Upper lobe of right lung (tissue), 1 donor: ENCODE measurements at regions not wholly inside any gene's neighbourhood (a gene's known extent, or its start where the extent isn't known, plus 50 kb on each side); places are given as distances from the start of the nearest gene placed in this dataset.

ENCODE experiments used
- ATAC-seq: fragments of 200-7000 bp; cut with Tn5 transposase; one replicate; pipeline ENCODE4 v1.9.1; 2020; ENCODE audit warnings: mild to moderate bottlenecking, moderate library complexity
- DNase-seq: peaks from one replicate; pipeline ENCODE4 v3.0.0-alpha.2; 2020
- H3K27ac ChIP-seq: fragments of 200-600 bp; one replicate; pipeline ENCODE4 v1.8.0; 2022
- H3K27me3 ChIP-seq: fragments of 200-600 bp; one replicate; pipeline ENCODE4 v1.8.0; 2022; ENCODE audit warnings: mild to moderate bottlenecking
- H3K36me3 ChIP-seq: fragments of 200-600 bp; one replicate; pipeline ENCODE4 v1.8.0; 2022
- H3K4me1 ChIP-seq: fragments of 200-600 bp; one replicate; pipeline ENCODE4 v1.8.0; 2022
- H3K4me3 ChIP-seq: fragments of 200-600 bp; one replicate; pipeline ENCODE4 v1.8.0; 2022; ENCODE audit warnings: mild to moderate bottlenecking
- H3K9me3 ChIP-seq: fragments of 200-600 bp; one replicate; pipeline ENCODE4 v1.8.0; 2022
- intact Hi-C: fragments of 100-400 bp; cut with DNase I; formaldehyde crosslinking; loops from one replicate; pipeline ENCODE4 v1.11.0; 2022
- TF ChIP-seq, protein P1 (sequence below): fragments of 200-600 bp; IDR thresholded peaks from one replicate; pipeline ENCODE4 v1.8.0; 2022; ENCODE audit warnings: antibody characterized with exemption
- donor health status: DM: no; HTN: yes; CAD: no; lungs with severe emphysema.

- DNase-seq (no peak), ATAC-seq (no peak)
- TF ChIP-seq, protein P1, sequence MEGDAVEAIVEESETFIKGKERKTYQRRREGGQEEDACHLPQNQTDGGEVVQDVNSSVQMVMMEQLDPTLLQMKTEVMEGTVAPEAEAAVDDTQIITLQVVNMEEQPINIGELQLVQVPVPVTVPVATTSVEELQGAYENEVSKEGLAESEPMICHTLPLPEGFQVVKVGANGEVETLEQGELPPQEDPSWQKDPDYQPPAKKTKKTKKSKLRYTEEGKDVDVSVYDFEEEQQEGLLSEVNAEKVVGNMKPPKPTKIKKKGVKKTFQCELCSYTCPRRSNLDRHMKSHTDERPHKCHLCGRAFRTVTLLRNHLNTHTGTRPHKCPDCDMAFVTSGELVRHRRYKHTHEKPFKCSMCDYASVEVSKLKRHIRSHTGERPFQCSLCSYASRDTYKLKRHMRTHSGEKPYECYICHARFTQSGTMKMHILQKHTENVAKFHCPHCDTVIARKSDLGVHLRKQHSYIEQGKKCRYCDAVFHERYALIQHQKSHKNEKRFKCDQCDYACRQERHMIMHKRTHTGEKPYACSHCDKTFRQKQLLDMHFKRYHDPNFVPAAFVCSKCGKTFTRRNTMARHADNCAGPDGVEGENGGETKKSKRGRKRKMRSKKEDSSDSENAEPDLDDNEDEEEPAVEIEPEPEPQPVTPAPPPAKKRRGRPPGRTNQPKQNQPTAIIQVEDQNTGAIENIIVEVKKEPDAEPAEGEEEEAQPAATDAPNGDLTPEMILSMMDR: no peak
- no peaks in the 10 kb centered on the region for H3K9me3 ChIP-seq
- no peaks in the 10 kb centered on the region for H3K4me1 ChIP-seq
- intact Hi-C loops: no loop called here
- no peak overlapping the region for H3K4me3 ChIP-seq
- H3K27me3 ChIP-seq: no peaks in the 10 kb centered on the region
- H3K36me3 ChIP-seq: no peaks in the 10 kb centered on the region
- no peak overlapping the region for H3K27ac ChIP-seq
Measured at GRCh38 chr4:133379681-133380438, 230.8 kb downstream of the PCDH10 start.

DNA sequence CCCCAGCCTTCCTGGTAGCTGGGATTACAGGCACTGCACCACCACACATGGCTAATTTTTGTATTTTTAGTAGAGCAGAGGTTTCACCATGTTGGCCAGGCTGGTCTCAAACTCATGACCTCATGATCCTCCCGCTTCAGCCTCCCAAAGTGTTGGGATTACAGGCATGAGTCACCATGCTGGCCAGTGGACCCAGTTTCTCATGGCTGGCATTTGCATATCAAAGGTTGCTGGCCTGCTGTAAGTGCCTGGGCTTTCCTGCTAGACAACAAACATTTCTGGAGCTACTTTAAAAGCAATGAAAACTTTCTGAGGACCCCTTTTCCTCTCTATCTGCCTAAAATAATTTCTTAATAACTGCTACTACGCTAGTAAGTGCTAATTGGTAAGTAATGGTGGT is 228.2 kb downstream of the PCDH10 start:
- H3K4me1 ChIP-seq: no peaks in the 10 kb centered on the region
- TF ChIP-seq, protein P1: no peak
- intact Hi-C loops: no loop called here
- no peak overlapping the region for H3K4me3 ChIP-seq
- H3K27ac ChIP-seq: no peak overlapping the region
- no peaks in the 10 kb centered on the region for H3K27me3 ChIP-seq
- ATAC-seq (no peak), DNase-seq (no peak)
- no peaks in the 10 kb centered on the region for H3K9me3 ChIP-seq
- H3K36me3 ChIP-seq: no peaks in the 10 kb centered on the region

- H3K9me3 ChIP-seq: no peaks in the 10 kb centered on the region
- TF ChIP-seq, protein P1: no peak
- H3K27ac ChIP-seq: no peak overlapping the region
- H3K4me1 ChIP-seq: no peaks in the 10 kb centered on the region
- no peak for ATAC-seq
- H3K36me3 ChIP-seq: no peaks in the 10 kb centered on the region
- intact Hi-C loops: no loop called here
- no peak for DNase-seq
- no peak overlapping the region for H3K4me3 ChIP-seq
- no peaks in the 10 kb centered on the region for H3K27me3 ChIP-seq
Measured at GRCh38 chr4:133372699-133373098, 223.6 kb downstream of the PCDH10 start.

GRCh38 chr4:133355633-133356032 is 206.5 kb downstream of the PCDH10 start:
- DNase-seq (no peak), ATAC-seq (peak; percentile 61)
- Histone ChIP-seq H3K4me3 (no peak overlapping the region), H3K27ac (no peak overlapping the region), H3K27me3 (no peaks in the 10 kb centered on the region), H3K36me3 (no peaks in the 10 kb centered on the region), H3K4me1 (no peaks in the 10 kb centered on the region), H3K9me3 (no peaks in the 10 kb centered on the region)
- intact Hi-C loops: no loop called here
- TF ChIP-seq, protein P1: no peak

- no peaks in the 10 kb centered on the region for H3K9me3 ChIP-seq
- TF ChIP-seq, protein P1: no peak
- ATAC-seq: no peak
Measured at GRCh38 chr4:133347409-133347808, 198.3 kb downstream of the PCDH10 start.

More at GRCh38 chr4:133347409-133347808, 198.3 kb downstream of the PCDH10 start:
- no peak for DNase-seq
- Histone ChIP-seq H3K4me3 (no peak overlapping the region), H3K27ac (no peak overlapping the region), H3K27me3 (no peaks in the 10 kb centered on the region), H3K36me3 (no peaks in the 10 kb centered on the region), H3K4me1 (no peaks in the 10 kb centered on the region)
- intact Hi-C loops: no loop called here
